Stimulated activated CD8-positive, alpha-beta memory T cell treated with anti-CD3 and anti-CD28 coated beads, Interleukin-2, amount 100 ng/mL, for 48 hours (primary cell): ENCODE measurements at regions not wholly inside any gene's neighbourhood (a gene's known extent, or its start where the extent isn't known, plus 50 kb on each side); places are given as distances from the start of the nearest gene placed in this dataset.
"Not testable (repeated sequence)": the region's sequence is repeated elsewhere in the genome, so short reads cannot be mapped to it uniquely, and the experiment has no call there.

Experiments
- DNase-seq, 2 donors: peaks; one replicate each; pipeline ENCODE4 v3.0.0-alpha.2; 2020; ENCODE audit warnings: low read depth in 2 of 2

DNA sequence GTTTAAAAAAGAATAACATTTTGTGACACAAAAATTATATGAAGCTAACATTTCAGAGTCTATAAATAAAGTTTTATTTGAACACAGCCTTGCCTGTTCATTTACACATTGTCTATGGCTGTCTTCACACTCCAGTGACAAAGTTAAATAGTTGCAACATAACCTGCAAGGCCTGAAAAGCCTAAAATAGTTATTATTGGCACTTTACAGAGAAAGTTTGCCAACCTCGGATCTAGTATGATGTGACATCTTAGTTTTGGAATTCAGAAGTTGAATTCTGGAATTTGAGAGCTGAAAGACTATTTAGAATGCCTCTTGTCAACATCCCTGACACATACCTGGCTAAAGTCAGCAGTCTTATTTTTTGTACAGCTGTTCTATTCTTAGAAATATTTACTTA, 68.3 kb downstream of the DYRK2 start:
- DNase-seq: no peak

DNA sequence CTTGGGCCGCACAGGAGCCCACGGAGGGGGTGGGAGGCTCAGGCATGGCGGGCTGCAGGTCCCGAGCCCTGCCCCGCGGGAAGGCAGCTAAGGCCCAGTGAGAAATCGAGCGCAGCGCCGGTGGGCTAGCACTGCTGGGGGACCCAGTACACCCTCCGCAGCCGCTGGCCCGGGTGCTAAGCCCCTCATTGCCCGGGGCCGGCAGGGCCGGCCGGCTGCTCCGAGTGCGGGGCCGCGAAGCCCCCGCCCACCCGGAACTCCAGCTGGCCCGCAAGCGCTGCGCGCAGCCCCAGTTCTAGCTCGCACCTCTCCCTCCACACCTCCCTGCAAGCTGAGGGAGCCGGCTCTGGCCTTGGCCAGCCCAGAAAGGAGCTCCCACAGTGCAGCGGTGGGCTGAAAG, 70.8 kb downstream of the DYRK2 start:
- not testable (repeated sequence) for DNase-seq

DNA sequence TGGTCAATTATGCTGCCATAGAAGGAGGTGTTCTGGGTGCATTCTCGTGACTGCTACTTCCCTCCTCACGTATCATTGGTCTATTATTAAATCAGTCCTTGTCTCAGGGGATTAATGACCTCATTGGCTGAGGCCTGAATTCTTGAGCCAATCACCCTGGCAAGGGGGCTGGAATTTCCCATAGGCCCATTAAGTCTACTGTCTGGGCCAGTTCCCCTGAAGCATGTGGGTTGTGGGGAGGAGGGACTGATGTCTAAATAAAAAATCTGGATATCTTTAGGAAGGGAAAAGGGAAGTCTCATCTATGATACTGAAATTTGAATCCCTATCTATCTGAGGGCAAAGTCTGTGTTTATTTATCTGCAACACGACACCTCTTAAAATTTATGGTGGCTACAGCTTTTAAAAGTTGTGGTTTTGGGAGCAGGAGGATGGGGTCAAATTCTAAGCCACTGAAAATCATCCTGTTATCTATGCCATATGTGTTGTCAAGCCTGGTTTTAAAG, 71.9 kb downstream of the DYRK2 start:
- DNase-seq: no peak

DNA sequence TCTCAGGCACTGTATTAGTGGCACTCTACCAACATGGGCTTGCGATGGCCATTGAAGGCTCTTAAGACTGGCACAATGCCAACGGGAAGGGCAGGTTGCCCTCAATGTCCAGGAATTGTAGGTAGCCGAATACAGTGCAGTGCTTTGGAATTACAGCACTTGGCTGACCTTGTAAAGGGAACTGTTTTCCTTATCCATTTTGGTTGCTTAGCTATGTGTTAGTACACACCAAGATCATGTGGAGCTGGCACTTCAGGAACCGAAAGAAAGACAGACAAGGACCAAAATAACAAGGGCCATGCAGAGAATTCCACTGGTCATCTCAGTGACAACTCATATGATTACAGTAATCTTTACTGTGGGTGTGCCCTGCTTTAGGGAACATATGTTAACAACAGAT, 72.7 kb downstream of the DYRK2 start:
- DNase-seq: no peak

DNA sequence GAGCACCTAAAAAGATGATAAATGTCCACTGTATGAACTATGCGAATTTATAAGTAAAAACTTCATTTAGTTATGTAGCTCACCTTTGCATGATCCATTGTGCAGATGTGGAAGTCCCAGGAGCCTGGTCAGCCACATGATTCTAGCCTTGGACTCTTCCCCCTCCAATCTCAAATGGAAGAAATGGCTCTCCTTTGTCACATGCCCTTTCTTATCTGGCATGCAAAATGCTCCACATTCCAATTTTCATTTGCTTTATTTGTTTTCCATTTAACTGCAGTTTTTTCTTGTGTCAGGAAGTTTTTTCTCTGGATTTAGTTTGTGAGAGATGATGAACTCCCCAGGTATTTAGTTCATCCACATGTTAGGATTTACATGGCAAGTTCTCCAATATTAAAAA, 73.8 kb downstream of the DYRK2 start:
- no peak for DNase-seq

DNA sequence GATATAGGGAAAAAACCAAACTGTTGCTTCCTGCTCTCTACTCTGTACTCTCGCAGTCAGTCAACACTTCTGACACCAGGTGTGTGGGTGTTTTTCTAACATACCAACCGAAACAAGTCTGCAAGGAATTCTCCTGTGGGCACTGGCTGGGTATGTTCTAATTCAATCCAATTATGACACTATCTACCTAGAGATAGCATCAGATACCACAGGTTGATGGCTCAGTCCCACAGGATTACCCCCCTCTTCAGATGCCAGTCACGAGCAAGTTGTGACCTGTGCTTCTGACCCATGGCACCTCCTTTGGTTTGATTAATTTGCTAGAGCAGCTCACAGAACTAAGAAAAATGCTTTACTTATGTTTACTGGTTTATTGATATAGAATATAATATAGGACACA, 78.3 kb downstream of the DYRK2 start:
- no peak for DNase-seq

DNA sequence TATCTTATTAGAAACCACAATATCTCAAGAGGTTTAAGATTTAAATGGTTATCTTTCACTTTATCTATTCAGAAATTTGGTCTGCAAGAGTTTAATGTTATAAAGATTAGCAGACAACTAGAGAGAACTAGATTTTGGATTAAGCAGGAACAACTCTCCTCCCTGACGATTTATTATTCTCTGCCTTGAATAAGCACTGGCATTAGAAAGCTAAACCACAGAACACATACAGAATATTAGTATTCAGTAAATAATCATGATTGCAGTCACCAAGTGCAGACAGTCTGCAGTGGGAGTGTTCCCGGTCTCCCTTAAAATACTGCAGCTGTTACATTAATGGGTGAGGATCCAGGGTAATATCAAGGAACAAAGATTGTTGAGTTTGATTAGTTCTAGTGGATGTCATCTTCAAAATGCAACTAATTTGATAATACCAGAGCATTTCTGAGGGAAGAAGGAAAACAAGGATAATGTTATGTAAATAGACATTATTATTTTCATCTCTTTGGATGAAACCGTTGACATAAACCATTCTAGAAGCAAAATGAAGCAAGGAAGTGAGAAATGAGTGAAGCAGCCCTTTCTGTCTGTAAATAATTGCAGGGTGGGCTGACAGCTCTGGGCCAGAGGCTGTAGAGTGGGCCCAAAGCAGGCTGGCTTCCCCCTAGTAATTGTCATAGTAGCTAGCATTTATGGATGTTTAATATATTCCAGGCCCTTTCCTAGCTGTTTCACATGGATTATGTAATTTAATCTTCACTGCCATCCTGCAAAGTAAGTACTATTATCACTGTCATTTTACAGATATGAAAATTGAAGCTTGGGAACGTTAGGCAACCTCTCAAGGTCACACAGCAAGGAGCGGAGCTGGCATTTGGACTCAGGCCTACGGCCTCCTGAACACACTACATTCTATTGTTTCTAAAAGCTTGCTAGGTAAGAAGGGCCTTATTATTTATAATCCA, 79.4 kb downstream of the DYRK2 start:
- no peak for DNase-seq

DNA sequence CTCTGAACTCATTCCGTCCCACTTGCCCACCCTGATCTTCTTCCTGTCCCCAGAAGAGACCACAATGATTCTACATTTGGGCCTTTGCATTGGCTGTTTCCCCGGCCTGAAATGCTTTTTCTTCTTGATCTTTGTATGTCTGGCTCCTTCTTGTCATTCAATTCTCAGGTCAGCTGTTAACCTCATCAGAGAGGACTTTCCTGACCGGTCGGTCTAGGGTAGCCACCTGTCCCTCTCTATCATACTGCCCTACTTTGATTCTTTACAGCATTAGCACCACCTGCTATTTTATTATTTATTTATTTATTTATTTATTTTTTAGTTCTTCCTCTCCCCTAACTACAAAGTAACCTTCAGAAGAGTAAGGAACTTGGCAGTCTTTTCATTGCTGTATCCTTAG, 84.3 kb downstream of the DYRK2 start:
- no peak for DNase-seq

DNA sequence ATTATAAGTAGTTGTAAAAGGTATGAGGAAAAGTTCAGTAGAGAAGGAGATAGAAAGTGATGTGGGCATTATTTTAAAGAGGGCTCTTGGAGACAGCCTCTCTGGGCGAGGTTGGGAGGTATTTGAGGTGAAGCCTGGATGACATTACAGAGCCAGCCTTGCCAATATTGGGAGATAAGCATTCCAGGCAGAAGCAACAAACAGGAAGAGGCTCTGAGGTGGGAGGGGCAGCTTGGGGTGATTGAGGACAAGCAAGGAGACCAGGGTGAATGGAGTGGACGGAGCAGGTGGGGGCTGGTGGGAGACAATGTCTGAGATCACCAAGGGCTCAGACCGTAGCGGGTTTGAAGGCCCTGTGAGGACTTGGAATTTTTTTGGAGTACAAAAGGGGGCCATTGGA, 87.3 kb downstream of the DYRK2 start:
- no peak for DNase-seq

GRCh38 chr12:67740711-67741110, 92.2 kb downstream of the DYRK2 start:
- no peak for DNase-seq

DNA sequence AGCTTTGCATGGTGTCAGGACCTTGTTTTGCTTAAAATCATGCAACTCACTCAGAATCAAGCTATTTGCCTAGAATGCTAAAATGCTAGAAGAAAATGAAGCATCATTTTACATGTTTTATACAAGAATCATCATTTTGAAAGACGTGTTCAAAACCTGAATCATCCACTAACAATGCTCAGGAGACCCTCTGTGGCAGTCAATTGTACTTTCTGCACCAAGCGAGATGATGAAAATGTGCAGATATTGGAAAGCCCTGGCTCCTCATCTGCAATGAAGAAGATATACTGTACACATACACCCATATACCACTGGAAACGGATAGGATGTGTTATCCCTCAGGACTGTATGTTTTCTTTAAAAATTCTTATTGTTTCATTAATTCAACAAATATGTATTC, 92.7 kb downstream of the DYRK2 start:
- DNase-seq: no peak

DNA sequence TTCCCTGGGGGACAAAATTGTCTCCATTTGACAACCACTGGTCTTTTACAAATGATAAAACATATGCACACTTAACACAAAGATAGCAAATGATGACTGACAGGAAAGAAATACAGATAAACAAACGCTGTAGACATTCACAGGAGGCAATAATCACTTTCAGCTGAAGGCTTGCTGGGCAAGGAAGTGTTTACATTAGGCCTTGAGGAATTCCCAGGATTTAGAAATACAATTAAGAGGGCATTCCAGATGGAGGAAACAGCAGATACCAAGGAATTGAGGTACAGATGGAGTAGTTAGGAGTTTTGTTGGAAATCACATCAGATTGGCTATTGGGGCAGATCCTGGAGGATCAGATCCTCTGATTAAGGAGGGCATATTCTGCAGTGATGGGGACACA, 93.9 kb downstream of the DYRK2 start:
- no peak for DNase-seq

GRCh38 chr12:67747869-67748742, 99.6 kb downstream of the DYRK2 start:
- no peak for DNase-seq

DNA sequence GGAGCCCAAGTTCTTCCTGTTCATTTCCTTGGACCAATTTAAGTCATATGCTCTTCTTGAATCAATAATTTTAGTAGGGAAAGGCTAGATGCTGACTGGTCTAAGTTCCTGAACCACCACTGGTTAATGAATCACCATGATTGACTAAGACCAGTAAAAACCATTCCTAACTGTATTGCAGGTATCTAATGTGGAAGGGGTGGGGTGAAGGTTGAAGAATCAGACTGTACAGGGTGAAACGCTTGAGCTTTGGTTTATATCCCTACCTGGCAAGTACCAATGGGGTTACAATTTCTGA, 100.1 kb downstream of the DYRK2 start:
- no peak for DNase-seq

GRCh38 chr12:67750513-67751183, 102.1 kb downstream of the DYRK2 start:
- DNase-seq: no peak

DNA sequence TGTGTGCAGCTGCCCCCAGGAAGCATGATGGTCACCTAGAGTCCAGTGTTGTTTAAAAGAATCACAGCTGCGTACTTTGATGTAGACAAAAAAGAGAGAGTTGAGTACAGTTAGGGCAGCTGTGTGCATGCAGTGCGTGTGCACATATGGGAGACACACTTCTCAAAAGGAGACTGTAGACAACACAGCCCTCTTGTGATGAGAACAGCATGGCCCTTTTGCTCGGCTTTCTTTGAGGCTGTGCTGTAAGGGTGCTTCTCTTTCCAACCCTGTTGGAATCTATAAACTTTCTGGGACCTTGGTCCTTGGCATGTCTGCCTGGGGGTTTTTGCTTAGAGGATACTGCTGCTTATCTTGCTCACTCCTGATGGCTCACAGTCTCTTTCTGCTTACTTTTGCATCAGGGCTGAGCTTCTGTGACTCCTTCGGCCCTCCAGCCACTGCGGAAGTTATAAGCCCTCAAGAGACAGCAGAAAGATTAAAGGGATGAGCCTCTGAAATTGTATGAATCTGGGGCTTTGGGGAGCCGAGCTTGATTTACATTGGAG, 102.9 kb downstream of the DYRK2 start:
- no peak for DNase-seq

- no peak for DNase-seq
These were observed 103.7 kb downstream of the DYRK2 start for GRCh38 chr12:67752226-67752732.

GRCh38 chr12:67754933-67755697, 106.6 kb downstream of the DYRK2 start:
- DNase-seq: no peak

DNA sequence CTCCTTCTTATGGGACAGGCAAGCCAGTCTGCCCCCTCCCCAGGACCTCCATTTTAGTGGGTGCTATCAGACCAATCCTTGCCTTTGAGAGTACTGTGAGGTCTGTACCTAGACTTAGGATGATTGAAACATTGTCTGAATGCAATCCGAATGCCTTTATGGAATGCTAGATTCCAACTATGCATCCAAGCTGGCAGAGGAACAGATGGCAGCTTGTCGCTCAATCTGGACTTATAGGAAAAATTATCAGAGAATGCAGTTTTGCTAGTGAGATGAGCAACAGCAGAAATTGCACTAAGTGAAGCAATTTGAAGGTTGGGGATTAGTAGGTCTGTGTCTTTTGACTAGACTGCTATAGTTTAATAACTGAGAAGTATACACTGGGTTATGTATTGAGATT, 109.1 kb downstream of the DYRK2 start:
- no peak for DNase-seq

DNA sequence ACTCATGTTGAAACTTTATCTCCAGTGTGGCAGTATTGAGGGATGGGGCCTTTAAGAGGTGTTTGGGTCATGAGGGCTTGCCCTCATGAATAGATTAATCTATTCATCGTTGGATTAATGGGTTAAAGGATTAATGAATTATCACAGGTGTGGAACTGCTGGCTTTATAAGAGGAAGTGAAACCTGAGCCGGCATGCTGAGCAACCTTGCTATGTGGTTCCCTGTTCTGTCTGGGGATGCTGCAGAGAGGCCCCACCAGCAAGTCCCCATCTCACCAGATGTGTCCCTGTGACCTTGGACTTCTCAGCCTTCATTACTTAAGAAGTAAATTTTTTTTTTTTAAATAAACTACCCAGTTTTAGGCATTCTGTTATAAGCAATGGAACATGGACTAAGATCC, 109.6 kb downstream of the DYRK2 start:
- DNase-seq: no peak

DNA sequence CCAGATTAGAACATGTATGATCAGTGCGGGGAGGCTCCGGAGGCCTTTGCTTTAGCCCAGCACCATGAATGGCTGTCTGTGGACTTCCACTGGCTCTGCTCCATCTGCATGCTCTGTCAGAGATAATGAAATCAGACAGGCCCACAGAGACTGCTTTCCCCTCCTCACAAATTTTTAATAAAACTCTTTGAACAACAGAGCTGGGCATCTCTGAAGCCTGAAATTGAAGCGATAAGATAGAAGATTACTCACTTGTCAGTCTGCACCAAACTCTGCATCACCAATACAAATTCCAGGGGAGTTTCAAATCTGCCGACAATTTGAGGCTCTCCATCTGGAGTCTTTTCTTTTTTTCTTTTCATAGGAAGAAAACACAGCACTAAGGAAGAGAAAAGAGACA, 110.0 kb downstream of the DYRK2 start:
- DNase-seq: no peak
